Astrocyte of the spinal cord (primary cell): ENCODE measurements at regions not wholly inside any gene's neighbourhood (a gene's known extent, or its start where the extent isn't known, plus 50 kb on each side); places are given as distances from the start of the nearest gene placed in this dataset.

Source experiments
- DNase-seq: peaks from one replicate; pipeline ENCODE4 v3.0.0; 2011; ENCODE audit warnings: low read depth, low spot score
- H3K4me3 ChIP-seq: 2 replicates; pipeline ENCODE4 v1.5.1; 2011; ENCODE audit warnings: low read depth, mild to moderate bottlenecking, low read length, moderate library complexity
- CTCF ChIP-seq: IDR thresholded peaks from 2 replicates; pipeline ENCODE4 v1.5.1; 2012; ENCODE audit warnings: low read depth, mild to moderate bottlenecking, low read length, inconsistent platforms
- in situ Hi-C: cut with HindIII; loops from 2 replicates; pipeline ENCODE4 v1.10.0; 2017; ENCODE audit warnings: low sequenced_read_pairs

- H3K4me3 ChIP-seq: no peak overlapping the region
- no peak for TF ChIP-seq CTCF
- in situ Hi-C loops: no loop called here
- DNase-seq: no peak
These were observed 1203.8 kb downstream of the SORCS3 start for GRCh38 chr10:105844676-105845570.

DNA sequence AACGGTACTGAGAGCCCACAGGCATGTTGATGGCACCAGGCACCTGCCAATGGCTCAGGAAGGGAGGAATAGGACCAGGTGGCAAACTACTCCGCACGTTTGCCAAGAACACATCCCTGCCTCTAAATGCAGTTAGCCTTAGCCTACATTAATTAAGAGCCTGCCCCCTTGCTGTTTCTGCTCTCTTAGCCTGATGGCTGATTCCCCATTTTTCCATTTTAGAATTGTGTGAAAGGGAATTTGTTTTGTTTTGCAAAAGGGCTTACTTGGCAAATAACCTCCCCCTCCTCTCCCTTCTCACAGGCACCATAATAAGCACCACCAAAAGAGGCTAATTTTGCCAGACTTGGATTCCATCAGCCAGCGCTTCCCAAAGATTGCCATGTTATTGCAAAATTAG, 1203.2 kb downstream of the SORCS3 start:
- DNase-seq: no peak
- in situ Hi-C loops: no loop called here
- TF ChIP-seq CTCF: no peak
- no peak overlapping the region for H3K4me3 ChIP-seq

GRCh38 chr10:105843786-105844185, 1202.7 kb downstream of the SORCS3 start:
- H3K4me3 ChIP-seq: no peak overlapping the region
- no peak for DNase-seq
- in situ Hi-C loops: no loop called here
- TF ChIP-seq CTCF: no peak

- in situ Hi-C loops: no loop called here
- no peak for DNase-seq
- TF ChIP-seq CTCF: no peak
- H3K4me3 ChIP-seq: no peak overlapping the region
These were observed 1199.2 kb downstream of the SORCS3 start for GRCh38 chr10:105840288-105840770.

DNA sequence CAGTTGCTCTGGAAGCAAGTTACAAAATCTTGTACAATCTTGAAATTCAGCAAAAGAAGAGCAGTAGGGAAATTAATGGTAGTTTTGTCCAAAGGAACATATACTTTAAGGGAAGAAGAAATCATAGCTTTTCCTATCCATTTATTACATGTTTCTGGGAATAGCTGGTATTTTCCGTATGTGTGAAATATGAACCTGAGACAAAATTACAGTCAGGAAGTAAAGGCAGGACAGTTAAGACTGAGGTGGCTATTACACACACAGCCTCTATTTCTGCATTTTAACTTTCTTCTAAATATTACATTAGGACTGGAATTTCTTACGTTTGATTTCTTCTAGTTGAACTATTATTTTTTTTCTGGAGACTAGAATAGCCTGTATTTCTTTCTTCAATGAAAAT, 1197.3 kb downstream of the SORCS3 start:
- no peak for DNase-seq
- no peak for TF ChIP-seq CTCF
- in situ Hi-C loops: no loop called here
- peak overlapping the region; percentile 38 for H3K4me3 ChIP-seq

DNA sequence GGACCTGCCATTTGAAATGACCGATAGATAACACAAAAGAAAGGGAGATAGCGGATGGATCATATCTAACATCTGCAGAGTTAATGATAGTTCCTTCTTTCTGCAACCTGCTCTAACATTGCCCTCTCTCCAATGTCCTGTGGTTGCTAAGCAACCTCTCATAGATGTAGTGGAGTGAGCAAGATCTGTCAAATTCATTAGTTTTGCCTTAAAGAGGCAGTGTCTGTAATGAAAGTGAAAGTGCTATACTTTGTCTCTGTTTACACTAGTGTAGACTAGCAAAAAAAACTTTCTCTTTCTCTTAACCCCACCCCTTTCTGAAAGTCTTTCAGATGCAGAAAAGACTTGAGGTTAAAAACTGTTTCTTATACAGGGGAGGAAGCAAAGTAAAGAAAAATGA, 1196.9 kb downstream of the SORCS3 start:
- peak; percentile 34 for DNase-seq
- in situ Hi-C loops: no loop called here
- no peak for TF ChIP-seq CTCF
- peak overlapping the region; percentile 38 for H3K4me3 ChIP-seq
